Mesendoderm (in vitro differentiated cells): ENCODE measurements at regions not wholly inside any gene's neighbourhood (a gene's known extent, or its start where the extent isn't known, plus 50 kb on each side); places are given as distances from the start of the nearest gene placed in this dataset.
A peak's percentile ranks its signal among the peaks of the same experiment; 100 is the strongest.

Source experiments
- DNase-seq: peaks from one replicate; pipeline ENCODE4 v3.0.0; 2013
- H2AK5ac ChIP-seq: 2 replicates; pipeline ENCODE4 v1.6.1; 2013; ENCODE audit warnings: low read length, inconsistent platforms
- H2BK120ac ChIP-seq: 2 replicates; pipeline ENCODE4 v1.6.1; 2013; ENCODE audit warnings: low read depth, mild to moderate bottlenecking, low read length, moderate library complexity, mixed read lengths
- H2BK15ac ChIP-seq: replicated peaks from 2 replicates; pipeline ENCODE4 v1.6.1; 2013; ENCODE audit warnings: low read depth, mild to moderate bottlenecking, moderate library complexity
- H2BK5ac ChIP-seq: 2 replicates; pipeline ENCODE4 v1.6.1; 2013; ENCODE audit warnings: low read length, inconsistent platforms
- H3K18ac ChIP-seq: 2 replicates; pipeline ENCODE4 v1.6.1; 2013; ENCODE audit warnings: mild to moderate bottlenecking, low read length, mixed read lengths
- H3K23ac ChIP-seq: one replicate; pipeline ENCODE4 v1.6.1; 2013; ENCODE audit warnings: low read length
- H3K27ac ChIP-seq: 2 replicates; pipeline ENCODE4 v1.5.1; 2013; ENCODE audit warnings: low read depth, mild to moderate bottlenecking, inconsistent platforms, low read length, moderate library complexity
- H3K27me3 ChIP-seq: 2 replicates; pipeline ENCODE4 v1.6.1; 2013; ENCODE audit warnings: low read length, control low read depth, mild to moderate bottlenecking, inconsistent platforms; ENCODE audit not compliant: insufficient read depth, poor library complexity
- H3K36me3 ChIP-seq: 2 replicates; pipeline ENCODE4 v1.6.1; 2013; ENCODE audit warnings: low read length, inconsistent platforms; ENCODE audit not compliant: control insufficient read depth, insufficient read depth
- H3K4ac ChIP-seq: one replicate; pipeline ENCODE4 v1.6.1; 2013; ENCODE audit warnings: low read depth, mild to moderate bottlenecking, low read length, moderate library complexity
- H3K4me1 ChIP-seq: 2 replicates; pipeline ENCODE4 v1.6.1; 2013; ENCODE audit warnings: low read depth, low read length, inconsistent platforms; ENCODE audit not compliant: control insufficient read depth
- H3K4me2 ChIP-seq: 2 replicates; pipeline ENCODE4 v1.6.1; 2013; ENCODE audit warnings: low read length
- H3K4me3 ChIP-seq: 2 replicates; pipeline ENCODE4 v1.5.1; 2013; ENCODE audit warnings: mild to moderate bottlenecking, low read length
- H3K56ac ChIP-seq: one replicate; pipeline ENCODE4 v1.6.1; 2013; ENCODE audit warnings: low read length
- H3K79me1 ChIP-seq: 2 replicates; pipeline ENCODE4 v1.6.1; 2013; ENCODE audit warnings: low read length, inconsistent platforms
- H3K79me2 ChIP-seq: 2 replicates; pipeline ENCODE4 v1.6.1; 2013; ENCODE audit warnings: mild to moderate bottlenecking, low read length; ENCODE audit not compliant: control insufficient read depth, insufficient read depth
- H3K9ac ChIP-seq: 2 replicates; pipeline ENCODE4 v1.6.1; 2013; ENCODE audit warnings: low read length, inconsistent platforms
- H4K5ac ChIP-seq: one replicate; pipeline ENCODE4 v1.6.1; 2013; ENCODE audit warnings: low read length
- H4K8ac ChIP-seq: one replicate; pipeline ENCODE4 v1.6.1; 2013; ENCODE audit warnings: low read depth, mild to moderate bottlenecking, control low read depth, low read length, moderate library complexity
- WGBS: extraction: QIAGEN DNeasy Blood & Tissue Kit; methylation state at CpG from one replicate; pipeline ENCODE4 v1.1.7; 2013; ENCODE audit warnings: low lambda C conversion rate, missing lambda C conversion rate; ENCODE audit not compliant: insufficient coverage; ENCODE audit errors: extremely low coverage; 5-methylcytosine and 5-hydroxymethylcytosine counted together

- H3K56ac ChIP-seq = no peak overlapping the region
- no peak overlapping the region for H3K27ac ChIP-seq
- no peaks in the 10 kb centered on the region for H3K4me1 ChIP-seq
- no CpG with 5 or more reads among the region's 3 CpGs for WGBS
- no peak for DNase-seq
- no peak overlapping the region for H3K4me2 ChIP-seq
- H2BK120ac ChIP-seq = no peak overlapping the region
- no peak overlapping the region for H2AK5ac ChIP-seq
- H3K18ac ChIP-seq = no peak overlapping the region
- no peak overlapping the region for H3K4me3 ChIP-seq
- no peaks in the 10 kb centered on the region for H3K27me3 ChIP-seq
- no peak overlapping the region for H3K4ac ChIP-seq
- H2BK5ac ChIP-seq = no peak overlapping the region
- H4K8ac ChIP-seq = no peak overlapping the region
- H4K5ac ChIP-seq = no peak overlapping the region
- H3K36me3 ChIP-seq = no peaks in the 10 kb centered on the region
- H3K9ac ChIP-seq = no peak overlapping the region
- no peaks in the 10 kb centered on the region for H3K79me2 ChIP-seq
- no peaks in the 10 kb centered on the region for H3K79me1 ChIP-seq
- H3K23ac ChIP-seq = no peak overlapping the region
- no peak overlapping the region for H2BK15ac ChIP-seq
Measured at GRCh38 chrX:149124526-149125108, 380.5 kb downstream of the IDS start.

- no peak overlapping the region for H3K9ac ChIP-seq
- H2BK5ac ChIP-seq = no peak overlapping the region
- H2AK5ac ChIP-seq = no peak overlapping the region
- no peak overlapping the region for H4K5ac ChIP-seq
- H4K8ac ChIP-seq = no peak overlapping the region
- no peaks in the 10 kb centered on the region for H3K36me3 ChIP-seq
- H3K4me2 ChIP-seq = no peak overlapping the region
- no peaks in the 10 kb centered on the region for H3K4me1 ChIP-seq
- H3K56ac ChIP-seq = no peak overlapping the region
- H3K27me3 ChIP-seq = no peaks in the 10 kb centered on the region
- no CpG with 5 or more reads among the region's 7 CpGs for WGBS
- no peak overlapping the region for H3K18ac ChIP-seq
- no peak overlapping the region for H3K23ac ChIP-seq
- H3K79me1 ChIP-seq = no peaks in the 10 kb centered on the region
- DNase-seq = no peak
- no peak overlapping the region for H3K4ac ChIP-seq
- H2BK120ac ChIP-seq = no peak overlapping the region
- H3K4me3 ChIP-seq = no peak overlapping the region
- no peak overlapping the region for H2BK15ac ChIP-seq
- no peaks in the 10 kb centered on the region for H3K79me2 ChIP-seq
- no peak overlapping the region for H3K27ac ChIP-seq
Measured at GRCh38 chrX:149121206-149121920, 383.7 kb downstream of the IDS start.

GRCh38 chrX:149120459-149120858 lies 384.6 kb downstream of the IDS start:
- H3K4me3 ChIP-seq = no peak overlapping the region
- no peak overlapping the region for H2BK120ac ChIP-seq
- H3K36me3 ChIP-seq = no peaks in the 10 kb centered on the region
- H3K79me2 ChIP-seq = no peaks in the 10 kb centered on the region
- H2AK5ac ChIP-seq = no peak overlapping the region
- H3K27ac ChIP-seq = no peak overlapping the region
- H3K79me1 ChIP-seq = no peaks in the 10 kb centered on the region
- no peak overlapping the region for H3K9ac ChIP-seq
- H2BK5ac ChIP-seq = no peak overlapping the region
- no peak overlapping the region for H2BK15ac ChIP-seq
- no peak overlapping the region for H3K4me2 ChIP-seq
- H3K56ac ChIP-seq = no peak overlapping the region
- peak; percentile 28 for DNase-seq
- no peak overlapping the region for H3K23ac ChIP-seq
- no peak overlapping the region for H3K18ac ChIP-seq
- no peaks in the 10 kb centered on the region for H3K4me1 ChIP-seq
- no peaks in the 10 kb centered on the region for H3K27me3 ChIP-seq
- no peak overlapping the region for H4K8ac ChIP-seq
- no peak overlapping the region for H3K4ac ChIP-seq
- H4K5ac ChIP-seq = no peak overlapping the region
- no CpG with 5 or more reads among the region's 2 CpGs for WGBS

- Histone ChIP-seq H3K27me3 (no peaks in the 10 kb centered on the region), H3K23ac (no peak overlapping the region), H2BK15ac (no peak overlapping the region), H4K8ac (no peak overlapping the region), H3K9ac (no peak overlapping the region), H3K79me1 (no peaks in the 10 kb centered on the region), H3K4me2 (no peak overlapping the region), H3K4ac (no peak overlapping the region), H3K18ac (no peak overlapping the region), H3K27ac (no peak overlapping the region), H3K36me3 (no peaks in the 10 kb centered on the region), H2BK120ac (no peak overlapping the region), H2AK5ac (no peak overlapping the region), H2BK5ac (no peak overlapping the region), H3K4me1 (no peaks in the 10 kb centered on the region), H3K79me2 (no peaks in the 10 kb centered on the region), H4K5ac (no peak overlapping the region), H3K4me3 (no peak overlapping the region), H3K56ac (no peak overlapping the region)
- no peak for DNase-seq
- WGBS = no CpG with 5 or more reads among the region's 4 CpGs
Measured at GRCh38 chrX:149114874-149115273, 390.2 kb downstream of the IDS start.

- Histone ChIP-seq H3K18ac (no peak overlapping the region), H3K9ac (no peak overlapping the region), H3K4me2 (no peak overlapping the region), H3K4me3 (no peak overlapping the region), H3K56ac (no peak overlapping the region), H2BK120ac (no peak overlapping the region), H3K79me1 (no peaks in the 10 kb centered on the region), H3K27me3 (no peaks in the 10 kb centered on the region), H3K79me2 (no peaks in the 10 kb centered on the region), H2AK5ac (no peak overlapping the region), H2BK5ac (no peak overlapping the region), H3K4ac (no peak overlapping the region), H3K23ac (no peak overlapping the region), H3K36me3 (no peaks in the 10 kb centered on the region), H4K8ac (no peak overlapping the region), H3K27ac (no peak overlapping the region), H4K5ac (no peak overlapping the region), H3K4me1 (no peaks in the 10 kb centered on the region), H2BK15ac (no peak overlapping the region)
- no CpG with 5 or more reads among the region's 15 CpGs for WGBS
- no peak for DNase-seq
Measured at GRCh38 chrX:149114001-149114400, 391.1 kb downstream of the IDS start.

GRCh38 chrX:149097786-149098185 lies 407.3 kb downstream of the IDS start:
- Histone ChIP-seq H2BK120ac (no peak overlapping the region), H3K18ac (no peak overlapping the region), H4K8ac (no peak overlapping the region), H2BK15ac (no peak overlapping the region), H2AK5ac (no peak overlapping the region), H3K4me1 (no peaks in the 10 kb centered on the region), H3K79me1 (no peaks in the 10 kb centered on the region), H3K4me3 (no peak overlapping the region), H3K79me2 (no peaks in the 10 kb centered on the region), H2BK5ac (no peak overlapping the region), H3K9ac (no peak overlapping the region), H3K27ac (no peak overlapping the region), H3K23ac (no peak overlapping the region), H3K4ac (no peak overlapping the region), H3K27me3 (no peaks in the 10 kb centered on the region), H3K56ac (no peak overlapping the region), H4K5ac (no peak overlapping the region), H3K4me2 (no peak overlapping the region), H3K36me3 (no peaks in the 10 kb centered on the region)
- DNase-seq = no peak
